Chondrocyte (in vitro differentiated cells): ENCODE measurements at regions not wholly inside any gene's neighbourhood (a gene's known extent, or its start where the extent isn't known, plus 50 kb on each side); places are given as distances from the start of the nearest gene placed in this dataset.

ENCODE experiments used
- DNase-seq: peaks from one replicate; pipeline ENCODE4 v3.0.0; 2021; ENCODE audit warnings: mixed read lengths, low spot score
- H3K27ac Mint-ChIP-seq: one replicate; pipeline ENCODE4 v1.8.0; 2021; ENCODE audit warnings: mild to moderate bottlenecking, moderate library complexity, mixed read lengths; ENCODE audit not compliant: unreplicated experiment
- H3K27me3 Mint-ChIP-seq: 2 replicates; pipeline ENCODE4 v1.8.0; 2021; ENCODE audit warnings: low read depth, mixed read lengths
- H3K36me3 Mint-ChIP-seq: 2 replicates; pipeline ENCODE4 v1.8.0; 2021; ENCODE audit warnings: low read depth, mixed read lengths
- H3K4me1 Mint-ChIP-seq: 2 replicates; pipeline ENCODE4 v1.8.0; 2021; ENCODE audit warnings: low read depth, mild to moderate bottlenecking, mixed read lengths
- H3K4me3 Mint-ChIP-seq: one replicate; pipeline ENCODE4 v1.8.0; 2021; ENCODE audit warnings: mild to moderate bottlenecking, moderate library complexity, mixed read lengths; ENCODE audit not compliant: unreplicated experiment
- H3K9me3 Mint-ChIP-seq: 2 replicates; pipeline ENCODE4 v1.8.0; 2021; ENCODE audit warnings: low read depth, mixed read lengths
- CTCF ChIP-seq: fragments of 200-600 bp; sonication (generic); IDR thresholded peaks from 2 replicates; pipeline ENCODE4 v1.5.0; 2021; ENCODE audit warnings: antibody characterized with exemption, mild to moderate bottlenecking, moderate library complexity

- Mint-ChIP-seq H3K4me1 (peaks cover 27% of the 10 kb centered on the region), H3K27ac (no peak overlapping the region), H3K4me3 (no peak overlapping the region), H3K27me3 (no peaks in the 10 kb centered on the region), H3K9me3 (no peaks in the 10 kb centered on the region), H3K36me3 (no peaks in the 10 kb centered on the region)
- TF ChIP-seq CTCF: no peak
- DNase-seq: no peak
Measured at GRCh38 chr6:140108167-140108566, 733.7 kb upstream of the CITED2 start.

DNA sequence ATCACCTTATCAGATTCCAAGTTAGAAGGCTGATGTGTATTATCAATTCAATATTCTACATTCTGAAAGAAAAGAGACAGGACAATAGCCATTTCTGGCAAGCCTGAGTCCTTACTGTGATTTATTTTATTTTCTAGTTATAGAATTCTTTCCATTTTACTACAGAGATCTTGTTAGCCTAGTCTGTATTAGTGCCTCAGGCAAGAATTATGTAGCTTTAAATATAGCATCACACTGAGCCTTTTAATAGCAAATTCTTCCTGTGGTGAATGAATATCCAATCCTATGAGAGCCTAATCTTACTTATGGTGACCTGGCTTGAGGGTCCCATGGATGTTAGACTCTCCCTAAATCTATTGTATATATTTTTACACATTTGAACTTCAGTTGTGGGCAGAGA, 732.8 kb upstream of the CITED2 start:
- Mint-ChIP-seq H3K4me3 (no peak overlapping the region), H3K27me3 (no peaks in the 10 kb centered on the region), H3K27ac (peak overlapping the region; percentile 50), H3K36me3 (no peaks in the 10 kb centered on the region), H3K9me3 (no peaks in the 10 kb centered on the region), H3K4me1 (peaks cover 27% of the 10 kb centered on the region)
- TF ChIP-seq CTCF: no peak
- DNase-seq: no peak

DNA sequence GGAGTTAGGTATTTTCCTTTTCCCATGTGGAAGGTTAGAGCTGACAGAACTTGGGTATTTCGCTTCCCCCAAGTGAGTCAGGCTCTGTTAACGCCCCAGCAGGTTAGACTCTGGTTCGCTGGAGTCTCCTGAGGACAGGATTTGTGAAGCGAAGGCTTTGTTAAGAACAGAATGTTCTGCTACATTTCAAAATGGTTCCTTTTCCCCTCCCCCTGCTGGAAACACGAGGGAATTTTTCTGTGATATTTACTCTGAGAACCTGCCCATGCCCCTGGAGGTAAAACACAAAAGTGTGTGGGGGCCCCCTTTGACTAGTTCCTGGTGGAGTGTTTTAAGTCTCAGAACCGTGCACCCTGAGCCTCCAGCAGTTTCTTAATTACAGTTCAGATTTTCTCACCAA, 731.4 kb upstream of the CITED2 start:
- peak overlapping the region; percentile 77 for H3K27ac Mint-ChIP-seq
- no peaks in the 10 kb centered on the region for H3K27me3 Mint-ChIP-seq
- H3K9me3 Mint-ChIP-seq: peaks cover 4% of the 10 kb centered on the region
- peak; percentile 58 for TF ChIP-seq CTCF
- no peak overlapping the region for H3K4me3 Mint-ChIP-seq
- DNase-seq: no peak
- peaks cover 33% of the 10 kb centered on the region for H3K4me1 Mint-ChIP-seq
- H3K36me3 Mint-ChIP-seq: no peaks in the 10 kb centered on the region

- Mint-ChIP-seq H3K27me3 (no peaks in the 10 kb centered on the region), H3K4me3 (no peak overlapping the region), H3K4me1 (peaks cover 33% of the 10 kb centered on the region), H3K27ac (peak overlapping the region; percentile 77), H3K9me3 (peaks cover 4% of the 10 kb centered on the region), H3K36me3 (no peaks in the 10 kb centered on the region)
- no peak for DNase-seq
- TF ChIP-seq CTCF: no peak
Measured at GRCh38 chr6:140105241-140105640, 730.8 kb upstream of the CITED2 start.

GRCh38 chr6:140101818-140102217, 727.4 kb upstream of the CITED2 start:
- TF ChIP-seq CTCF: no peak
- H3K4me3 Mint-ChIP-seq: no peak overlapping the region
- no peak for DNase-seq
- peaks cover 4% of the 10 kb centered on the region for H3K9me3 Mint-ChIP-seq
- no peaks in the 10 kb centered on the region for H3K27me3 Mint-ChIP-seq
- peaks cover 23% of the 10 kb centered on the region for H3K4me1 Mint-ChIP-seq
- no peak overlapping the region for H3K27ac Mint-ChIP-seq
- no peaks in the 10 kb centered on the region for H3K36me3 Mint-ChIP-seq
